ENCODE measurements at regions not wholly inside any gene's neighbourhood (a gene's known extent, or its start where the extent isn't known, plus 50 kb on each side); places are given as distances from the start of the nearest gene placed in this dataset.

DNA sequence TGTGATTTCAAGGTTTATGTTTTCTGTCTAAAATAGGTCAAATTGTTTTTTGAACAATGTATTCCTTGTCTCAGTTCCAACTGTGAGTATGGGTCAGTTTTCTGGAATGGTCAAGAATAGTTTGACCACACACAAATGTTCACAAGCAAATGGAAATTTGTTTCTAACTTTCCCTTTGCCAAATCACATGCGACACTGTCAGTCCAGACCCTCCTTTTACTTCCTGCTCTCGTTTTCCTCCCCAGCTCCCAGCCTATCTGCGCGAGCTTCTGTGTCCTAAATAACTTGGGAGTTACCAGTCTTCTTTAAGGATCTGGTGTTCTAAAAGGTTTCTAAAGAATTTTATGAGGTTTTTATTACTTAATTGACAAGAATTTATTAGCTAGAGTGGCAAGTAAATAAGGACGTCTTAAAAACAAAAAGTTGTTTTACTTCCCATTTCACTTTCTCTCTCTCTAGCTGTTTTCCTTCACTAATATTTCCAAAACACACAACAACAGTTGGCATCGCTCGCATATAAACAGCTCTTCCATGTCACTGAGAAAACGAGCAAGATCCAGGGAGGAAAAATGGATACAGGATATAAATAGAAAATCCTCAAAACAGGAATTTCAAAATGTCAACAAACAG, 266.1 kb upstream of the KLF6 start:
- ATAC-seq (ENCODE audit: low read depth), result peak; percentile 33
- H3K4me3 Mint-ChIP-seq, result peak overlapping the region; percentile 94
- H3K36me3 Mint-ChIP-seq, result peaks cover 3% of the 10 kb centered on the region
- DNase-seq (ENCODE audit: low spot score in 2 of 2), result no peak
- H3K4me1 Mint-ChIP-seq, result peaks cover 19% of the 10 kb centered on the region
- peaks cover 3% of the 10 kb centered on the region for H3K9me3 Mint-ChIP-seq
- peak overlapping the region; percentile 96 for H3K27ac Mint-ChIP-seq
- no peaks in the 10 kb centered on the region for H3K27me3 Mint-ChIP-seq

DNA sequence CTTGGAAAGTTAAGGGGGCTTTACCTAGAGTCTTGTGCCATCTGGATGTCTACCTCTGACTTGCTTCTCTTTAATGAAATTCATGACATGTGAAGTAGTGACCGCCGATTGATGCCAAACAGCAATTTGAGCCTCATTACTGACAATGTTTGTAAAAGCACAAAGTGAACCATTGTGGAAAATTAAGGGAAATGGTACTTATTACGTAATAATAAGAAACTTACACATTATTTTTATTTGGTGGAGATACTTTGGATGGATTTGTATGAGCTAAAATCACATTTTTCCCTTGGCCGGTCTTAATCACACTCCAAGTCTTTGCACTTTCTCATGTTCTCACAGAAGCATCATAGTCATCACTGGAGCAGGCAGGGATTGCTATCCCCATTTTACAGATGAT, 265.1 kb upstream of the KLF6 start:
- ATAC-seq (ENCODE audit: low read depth) (no peak), DNase-seq (ENCODE audit: low spot score in 2 of 2) (no peak)
- Mint-ChIP-seq H3K9me3 (peaks cover 3% of the 10 kb centered on the region), H3K4me3 (no peak overlapping the region), H3K4me1 (peaks cover 23% of the 10 kb centered on the region), H3K36me3 (peaks cover 3% of the 10 kb centered on the region), H3K27me3 (no peaks in the 10 kb centered on the region), H3K27ac (peak overlapping the region; percentile 96)

DNA sequence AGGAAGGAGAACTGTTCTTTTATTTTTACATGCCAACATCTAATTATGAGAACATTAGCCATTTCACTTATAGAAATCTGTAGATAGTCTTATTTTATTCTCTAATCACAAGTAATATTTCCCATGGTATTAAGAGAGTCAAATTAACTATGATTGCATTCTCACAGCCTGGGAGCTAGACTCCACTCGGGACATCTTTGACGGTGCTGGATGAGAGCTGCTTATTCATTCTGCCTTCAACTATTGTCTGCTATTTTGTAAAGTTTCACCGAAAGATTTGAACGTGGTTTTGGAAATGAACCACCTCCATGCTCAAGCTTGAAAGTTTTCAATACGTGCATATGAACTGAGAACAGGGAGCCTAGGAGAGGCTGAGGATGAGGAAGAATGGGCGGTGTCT, 264.3 kb upstream of the KLF6 start:
- Mint-ChIP-seq H3K27me3 (no peaks in the 10 kb centered on the region), H3K9me3 (peaks cover 3% of the 10 kb centered on the region), H3K36me3 (peaks cover 3% of the 10 kb centered on the region), H3K27ac (peak overlapping the region; percentile 6), H3K4me1 (peaks cover 21% of the 10 kb centered on the region), H3K4me3 (no peak overlapping the region)
- ATAC-seq (ENCODE audit: low read depth), result no peak
- DNase-seq (ENCODE audit: low spot score in 2 of 2), result no peak

DNA sequence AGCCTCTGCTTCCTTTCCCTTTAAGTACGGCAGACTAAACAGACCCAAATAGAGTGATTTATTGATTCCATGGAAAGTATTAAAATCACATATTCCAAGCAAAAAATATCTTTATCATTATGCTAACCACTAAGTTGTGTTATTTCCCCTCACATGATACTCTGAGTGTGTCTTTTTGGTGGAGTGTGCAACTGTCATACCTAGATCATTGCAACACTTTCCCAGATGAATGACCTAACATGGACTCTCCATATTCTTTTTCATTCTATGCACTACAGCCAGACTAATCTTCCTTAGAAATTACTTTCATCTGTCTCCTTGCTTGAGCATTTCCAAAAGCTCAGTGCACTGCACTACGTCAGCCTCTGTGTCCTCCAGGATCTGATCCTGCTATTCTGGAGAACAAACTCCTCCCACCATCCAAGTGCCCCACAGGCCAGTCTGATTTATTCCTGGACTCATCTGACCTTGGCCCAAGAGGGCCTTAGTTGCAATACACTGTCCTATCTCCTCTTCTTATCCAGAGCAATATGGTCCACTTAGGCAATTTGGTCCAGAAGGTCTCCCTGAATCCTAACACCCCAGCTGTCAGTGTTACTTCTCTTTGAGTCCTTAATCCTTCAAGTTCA, 263.3 kb upstream of the KLF6 start:
- ATAC-seq (ENCODE audit: low read depth) (no peak), DNase-seq (ENCODE audit: low spot score in 2 of 2) (no peak)
- Mint-ChIP-seq H3K4me3 (no peak overlapping the region), H3K27me3 (no peaks in the 10 kb centered on the region), H3K4me1 (peaks cover 14% of the 10 kb centered on the region), H3K9me3 (no peaks in the 10 kb centered on the region), H3K27ac (peak overlapping the region; percentile 6), H3K36me3 (no peaks in the 10 kb centered on the region)

DNA sequence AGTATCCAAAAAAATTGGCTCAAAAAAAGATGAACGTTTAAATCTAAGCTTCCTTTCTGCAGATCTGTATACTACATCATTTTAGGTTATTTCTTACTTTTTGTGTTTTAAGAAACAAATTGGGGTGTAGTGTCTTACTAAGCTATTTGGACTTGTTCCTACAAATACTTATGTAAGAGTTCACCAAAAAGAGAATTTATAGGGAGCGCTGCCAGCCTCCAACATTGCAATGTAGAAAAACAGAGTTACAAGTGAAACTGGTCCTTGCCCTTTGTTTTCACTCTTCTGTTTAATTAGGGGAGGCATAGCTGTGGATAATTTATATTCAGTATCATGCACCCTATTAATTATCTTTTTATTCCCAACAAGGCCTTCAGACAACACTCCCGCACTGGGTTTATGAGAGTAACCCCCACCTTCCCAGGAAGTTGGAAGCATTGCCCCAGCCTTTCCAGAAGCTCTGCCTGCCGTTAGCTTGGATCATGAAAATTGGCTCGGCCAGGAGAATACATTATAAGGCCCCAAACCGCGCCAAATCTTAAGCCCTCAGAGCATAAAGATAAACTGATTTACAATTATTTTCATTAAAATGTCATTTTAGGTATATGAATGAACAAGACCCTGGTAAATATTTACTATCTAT, 261.8 kb upstream of the KLF6 start:
- Mint-ChIP-seq H3K4me3 (no peak overlapping the region), H3K36me3 (peaks cover 5% of the 10 kb centered on the region), H3K4me1 (peaks cover 12% of the 10 kb centered on the region), H3K27me3 (no peaks in the 10 kb centered on the region), H3K27ac (peak overlapping the region; percentile 73), H3K9me3 (peaks cover 4% of the 10 kb centered on the region)
- DNase-seq (ENCODE audit: low spot score in 2 of 2), result no peak
- ATAC-seq (ENCODE audit: low read depth), result no peak

DNA sequence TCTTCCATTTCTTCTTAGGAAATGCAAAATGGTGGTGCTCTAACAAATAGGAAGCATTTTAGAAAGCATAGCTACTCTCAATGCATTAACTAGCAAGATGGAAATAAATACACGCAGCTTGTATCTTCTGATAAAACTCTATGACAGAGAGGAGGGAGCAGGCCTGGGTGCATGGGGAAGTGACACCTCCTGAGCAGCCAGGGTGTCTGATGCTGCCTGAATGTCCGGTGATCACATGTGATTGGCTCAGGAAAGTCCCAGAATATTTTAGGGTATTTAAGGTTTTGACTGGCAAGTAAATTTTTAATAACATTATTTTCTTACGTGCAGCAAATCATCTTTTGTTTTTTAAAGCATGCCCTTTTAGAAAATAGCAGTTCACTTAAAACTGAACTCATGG, 261.0 kb upstream of the KLF6 start:
- peak; percentile 100 for ATAC-seq (ENCODE audit: low read depth)
- Mint-ChIP-seq H3K4me1 (peaks cover 7% of the 10 kb centered on the region), H3K4me3 (no peak overlapping the region), H3K27me3 (no peaks in the 10 kb centered on the region), H3K9me3 (peaks cover 6% of the 10 kb centered on the region), H3K27ac (peak overlapping the region; percentile 73), H3K36me3 (peaks cover 9% of the 10 kb centered on the region)
- peak in 1 of 2 donors; percentile 39 for DNase-seq (ENCODE audit: low spot score in 2 of 2)

DNA sequence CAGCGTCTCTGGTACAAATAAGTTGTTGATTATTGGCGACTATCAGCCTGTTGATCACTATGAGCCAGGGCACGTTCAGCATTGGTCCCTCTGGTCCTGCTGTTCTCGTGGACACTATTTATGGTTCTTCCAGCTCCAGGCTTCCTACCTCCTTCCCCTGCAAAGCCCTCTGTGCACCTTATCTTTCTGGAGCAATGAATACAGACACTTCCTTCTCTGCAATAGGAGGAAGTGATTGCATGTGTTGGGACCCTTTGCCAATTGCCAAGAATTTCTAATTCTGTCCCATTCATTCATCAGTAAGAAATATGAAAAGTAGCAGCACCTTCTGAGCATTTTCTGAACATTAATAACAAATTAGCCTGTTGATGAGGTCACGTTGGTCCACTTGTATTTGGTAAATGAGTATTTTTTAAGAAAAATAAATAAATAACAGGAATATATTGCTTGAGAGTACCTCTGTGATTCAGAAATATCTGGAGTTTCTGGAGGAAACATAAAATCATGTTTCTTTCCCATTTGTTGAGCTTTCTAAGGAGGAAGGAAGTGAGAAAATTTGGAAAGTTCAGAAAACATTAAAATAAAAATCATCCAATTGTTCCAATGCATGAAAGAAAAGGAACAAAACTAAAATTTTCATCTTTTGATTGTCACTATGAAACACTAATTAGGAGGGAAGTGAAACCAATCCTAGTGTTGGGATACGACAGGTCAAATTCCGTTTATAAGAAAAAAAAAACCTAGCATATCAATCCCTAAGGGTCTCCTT, 259.1 kb upstream of the KLF6 start:
- H3K27me3 Mint-ChIP-seq, result no peaks in the 10 kb centered on the region
- no peak for DNase-seq (ENCODE audit: low spot score in 2 of 2)
- ATAC-seq (ENCODE audit: low read depth), result no peak
- no peak overlapping the region for H3K4me3 Mint-ChIP-seq
- no peak overlapping the region for H3K27ac Mint-ChIP-seq
- H3K36me3 Mint-ChIP-seq, result peaks cover 9% of the 10 kb centered on the region
- H3K9me3 Mint-ChIP-seq, result peaks cover 6% of the 10 kb centered on the region
- peaks cover 4% of the 10 kb centered on the region for H3K4me1 Mint-ChIP-seq

DNA sequence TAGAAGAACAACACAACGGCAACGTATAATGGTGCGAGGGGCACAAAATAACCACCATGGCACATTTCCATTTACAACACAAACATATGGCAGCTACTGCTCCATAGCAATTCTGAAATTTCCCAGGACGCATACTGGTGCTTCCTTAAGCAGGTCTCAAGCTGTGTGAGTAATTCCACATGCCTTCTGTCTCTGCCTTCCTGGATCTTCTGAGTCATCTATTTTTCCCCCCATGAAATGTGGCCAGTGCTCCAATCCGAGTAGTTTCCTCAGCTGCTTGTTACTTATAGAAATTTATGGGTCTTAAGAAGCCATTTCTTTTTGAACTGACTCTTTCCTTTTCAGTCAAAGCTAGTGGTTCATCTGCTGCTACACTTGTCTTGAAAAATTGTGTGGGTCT, 256.6 kb upstream of the KLF6 start:
- DNase-seq (ENCODE audit: low spot score in 2 of 2) (no peak), ATAC-seq (ENCODE audit: low read depth) (no peak)
- H3K27ac Mint-ChIP-seq, result no peak overlapping the region
- H3K27me3 Mint-ChIP-seq, result no peaks in the 10 kb centered on the region
- peaks cover 9% of the 10 kb centered on the region for H3K36me3 Mint-ChIP-seq
- peaks cover 6% of the 10 kb centered on the region for H3K9me3 Mint-ChIP-seq
- no peak overlapping the region for H3K4me3 Mint-ChIP-seq
- H3K4me1 Mint-ChIP-seq, result peaks cover 4% of the 10 kb centered on the region

DNA sequence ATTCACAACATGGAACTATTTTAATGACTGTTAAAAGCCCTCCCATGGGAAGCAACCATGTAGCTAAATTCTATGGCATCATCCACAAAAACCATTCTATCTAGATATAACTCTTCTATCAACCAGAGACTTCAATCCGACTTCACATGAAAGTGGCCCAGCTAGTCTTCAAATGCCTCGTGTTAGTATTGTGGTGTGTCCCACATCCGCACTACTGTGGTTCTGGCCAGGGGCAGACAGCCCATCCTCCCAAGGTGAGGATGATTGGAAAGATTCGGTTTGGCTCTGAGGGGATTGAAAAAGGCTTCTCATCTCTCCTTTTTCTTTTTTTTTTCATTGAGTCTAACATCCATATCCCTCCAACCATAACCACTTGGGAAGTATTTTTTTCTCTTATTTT, 253.0 kb upstream of the KLF6 start:
- no peak for ATAC-seq (ENCODE audit: low read depth)
- peaks cover 6% of the 10 kb centered on the region for H3K9me3 Mint-ChIP-seq
- H3K27ac Mint-ChIP-seq, result no peak overlapping the region
- no peak for DNase-seq (ENCODE audit: low spot score in 2 of 2)
- H3K4me3 Mint-ChIP-seq, result no peak overlapping the region
- H3K36me3 Mint-ChIP-seq, result peaks cover 9% of the 10 kb centered on the region
- no peaks in the 10 kb centered on the region for H3K27me3 Mint-ChIP-seq
- peaks cover 14% of the 10 kb centered on the region for H3K4me1 Mint-ChIP-seq

DNA sequence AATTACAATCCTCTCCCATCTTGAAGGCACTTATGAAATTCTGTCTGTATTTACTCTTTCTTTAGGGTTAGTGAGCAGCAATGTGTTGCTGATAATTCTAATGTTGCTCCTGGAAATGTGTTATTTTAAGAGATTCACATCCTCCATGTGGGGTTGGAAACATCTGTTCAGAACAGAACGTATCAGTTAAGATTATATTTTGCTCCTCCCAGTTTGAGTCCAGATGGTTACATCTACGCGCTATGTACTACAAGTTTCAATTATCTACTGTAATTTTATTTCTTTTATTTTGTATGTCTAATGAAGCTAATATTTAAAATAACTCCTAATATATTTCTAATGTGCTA, 250.6 kb upstream of the KLF6 start:
- no peak for DNase-seq (ENCODE audit: low spot score in 2 of 2)
- peak overlapping the region; percentile 70 for H3K27ac Mint-ChIP-seq

DNA sequence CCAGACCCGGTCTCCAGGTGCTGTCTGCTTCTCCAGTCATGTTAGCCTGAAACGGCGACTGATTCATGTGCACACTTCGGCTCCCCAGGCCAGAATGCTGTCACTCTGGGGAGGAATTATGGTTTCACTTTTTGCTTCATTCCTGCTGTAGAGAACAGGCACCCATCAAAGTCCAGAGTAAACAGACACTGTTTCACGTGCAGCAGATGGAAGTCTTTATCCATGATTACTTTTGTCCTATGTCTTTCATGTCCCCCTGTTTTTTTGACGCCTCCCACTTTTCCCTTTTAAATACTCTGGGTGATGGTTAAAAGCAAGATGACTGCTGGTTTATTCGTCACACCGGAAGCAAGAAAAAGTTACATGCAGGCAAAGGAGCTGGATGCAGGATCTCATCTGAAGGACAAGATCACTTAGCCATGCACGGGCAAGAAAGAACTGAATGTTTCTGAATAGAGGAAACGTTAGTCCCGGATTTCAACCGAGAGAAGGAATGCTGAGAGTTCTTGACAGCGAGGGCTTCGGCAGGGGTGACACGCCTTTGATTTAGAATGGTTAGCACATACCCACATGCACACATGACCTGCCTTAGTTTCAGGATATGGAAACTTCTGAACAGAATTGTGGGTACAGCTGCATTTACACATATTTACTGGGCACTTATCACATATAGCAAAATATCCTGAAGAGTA, 250.0 kb upstream of the KLF6 start:
- Mint-ChIP-seq H3K27ac (peak overlapping the region; percentile 70), H3K36me3 (no peaks in the 10 kb centered on the region), H3K4me1 (peaks cover 17% of the 10 kb centered on the region), H3K9me3 (no peaks in the 10 kb centered on the region), H3K4me3 (peak overlapping the region; percentile 63), H3K27me3 (no peaks in the 10 kb centered on the region)
- ATAC-seq (ENCODE audit: low read depth) (peak; percentile 42), DNase-seq (ENCODE audit: low spot score in 2 of 2) (no peak)

More for the DNA sequence above, 250.6 kb upstream of the KLF6 start:
- ATAC-seq (ENCODE audit: low read depth), result no peak
- Mint-ChIP-seq H3K27me3 (no peaks in the 10 kb centered on the region), H3K4me3 (peak overlapping the region; percentile 4), H3K9me3 (no peaks in the 10 kb centered on the region), H3K36me3 (no peaks in the 10 kb centered on the region), H3K4me1 (peaks cover 17% of the 10 kb centered on the region)

DNA sequence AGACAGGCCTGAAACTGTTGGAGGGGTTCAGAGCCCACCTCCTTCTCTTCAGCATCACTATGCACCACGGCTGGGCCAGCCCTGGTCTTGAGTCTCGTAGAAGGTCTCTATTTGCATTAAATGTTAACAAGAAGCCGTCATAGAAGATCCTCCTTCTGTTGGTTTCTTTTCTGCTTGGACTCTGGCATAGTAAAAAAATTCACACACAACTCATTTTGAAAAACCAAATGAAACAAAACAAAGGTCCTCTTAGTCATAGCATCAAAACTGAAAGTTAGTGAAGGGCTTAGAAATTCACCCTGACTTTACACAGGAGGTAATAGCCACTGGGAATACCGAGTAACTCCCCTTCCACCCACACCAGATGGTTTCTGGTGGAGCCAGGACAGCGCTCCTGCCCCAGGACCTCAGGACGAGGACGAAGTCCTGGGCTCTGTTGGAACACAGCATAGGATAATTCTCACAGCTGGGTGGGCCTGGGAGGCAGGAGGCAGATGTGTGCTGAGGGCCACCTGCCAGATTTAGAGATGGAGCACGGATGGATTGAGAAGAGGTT, 248.4 kb upstream of the KLF6 start:
- Mint-ChIP-seq H3K4me1 (peaks cover 17% of the 10 kb centered on the region), H3K27ac (peak overlapping the region; percentile 11), H3K4me3 (no peak overlapping the region), H3K9me3 (no peaks in the 10 kb centered on the region), H3K36me3 (no peaks in the 10 kb centered on the region), H3K27me3 (no peaks in the 10 kb centered on the region)
- ATAC-seq (ENCODE audit: low read depth) (peak; percentile 51), DNase-seq (ENCODE audit: low spot score in 2 of 2) (no peak)

DNA sequence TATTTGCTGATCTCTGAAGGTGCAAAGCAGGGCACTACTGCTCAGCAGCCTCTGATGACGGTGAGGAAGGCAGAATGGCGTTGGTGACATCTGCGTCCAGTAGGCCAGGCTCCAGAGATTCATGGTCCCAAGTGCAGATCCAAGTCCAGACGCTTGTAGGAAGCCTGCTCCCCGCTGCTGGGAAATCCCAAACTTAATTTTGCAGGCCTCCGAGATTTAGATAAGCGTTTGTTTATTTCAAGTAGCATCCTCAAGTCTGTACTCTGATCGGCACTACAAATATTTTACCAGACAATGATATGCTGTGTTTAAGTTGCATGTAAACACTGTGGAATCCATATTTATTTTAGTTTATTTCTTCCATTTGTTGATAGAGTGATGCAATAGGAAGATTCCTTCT, 244.9 kb upstream of the KLF6 start:
- Mint-ChIP-seq H3K4me1 (peaks cover 10% of the 10 kb centered on the region), H3K4me3 (no peak overlapping the region), H3K36me3 (no peaks in the 10 kb centered on the region), H3K27ac (no peak overlapping the region), H3K27me3 (no peaks in the 10 kb centered on the region), H3K9me3 (no peaks in the 10 kb centered on the region)
- ATAC-seq (ENCODE audit: low read depth) (no peak), DNase-seq (ENCODE audit: low spot score in 2 of 2) (no peak)

Data from memory B cell (primary cell).